CD4-positive, alpha-beta T cell treated with Interleukin-15 for 4 hours (primary cell): ENCODE measurements at regions not wholly inside any gene's neighbourhood (a gene's known extent, or its start where the extent isn't known, plus 50 kb on each side); places are given as distances from the start of the nearest gene placed in this dataset.
"Not testable (repeated sequence)": the region's sequence is repeated elsewhere in the genome, so short reads cannot be mapped to it uniquely, and the experiment has no call there.

Experiments
- DNase-seq: peaks from one replicate; pipeline ENCODE4 v3.0.0-alpha.2; 2020; ENCODE audit warnings: low spot score

GRCh38 chrX:54615109-54615508 is 85.1 kb downstream of the GNL3L start:
- no peak for DNase-seq

GRCh38 chrX:54633641-54634040 is 103.6 kb downstream of the GNL3L start:
- no peak for DNase-seq

GRCh38 chrX:54639018-54639345 is 109.0 kb downstream of the GNL3L start:
- DNase-seq, result no peak

- DNase-seq, result peak; percentile 92
Observed at GRCh38 chrX:54639346-54640102, 109.5 kb downstream of the GNL3L start.

GRCh38 chrX:54640103-54640690 is 110.2 kb downstream of the GNL3L start:
- DNase-seq, result no peak

GRCh38 chrX:54640736-54641135 is 110.7 kb downstream of the GNL3L start:
- DNase-seq, result no peak

- no peak for DNase-seq
Observed at GRCh38 chrX:54641530-54641929, 111.5 kb downstream of the GNL3L start.

GRCh38 chrX:54647607-54648006 is 117.6 kb downstream of the GNL3L start:
- DNase-seq, result not testable (repeated sequence)

- DNase-seq, result no peak
Observed at GRCh38 chrX:54659547-54659946, 129.5 kb downstream of the GNL3L start.

GRCh38 chrX:54675762-54676161 is 122.3 kb downstream of the ITIH6 start:
- no peak for DNase-seq

- DNase-seq, result no peak
Observed at GRCh38 chrX:54695231-54695630, 102.8 kb downstream of the ITIH6 start.

GRCh38 chrX:54695816-54696487 is 102.1 kb downstream of the ITIH6 start:
- DNase-seq, result no peak
